Neural cell (in vitro differentiated cells): ENCODE measurements at regions not wholly inside any gene's neighbourhood (a gene's known extent, or its start where the extent isn't known, plus 50 kb on each side); places are given as distances from the start of the nearest gene placed in this dataset.

Experiments
- H2AFZ ChIP-seq: fragments of 200-600, 300-800 bp; sonication (generic), shearing (Covaris generic); 2 replicates; pipeline ENCODE4 v1.6.0; 2014; ENCODE audit warnings: low read depth, mild to moderate bottlenecking, antibody characterized with exemption, low read length, moderate library complexity
- H3F3A ChIP-seq: fragments of 200-600 bp; shearing (Covaris generic); 2 replicates; pipeline ENCODE4 v1.6.1; 2016; ENCODE audit warnings: mild to moderate bottlenecking, moderate library complexity, mixed read lengths, antibody characterized with exemption, low read length; ENCODE audit not compliant: insufficient read depth, poor library complexity, severe bottlenecking
- H3K27ac ChIP-seq: fragments of 200-600, 300-800 bp; sonication (generic), shearing (Covaris generic); 2 replicates; pipeline ENCODE4 v1.5.1; 2014; ENCODE audit warnings: mild to moderate bottlenecking, low read length, moderate library complexity
- H3K27me3 ChIP-seq: fragments of 300-800, 200-600 bp; sonication (generic), shearing (Covaris generic); 2 replicates; pipeline ENCODE4 v1.6.0; 2014; ENCODE audit warnings: mild to moderate bottlenecking, low read depth, low read length, moderate library complexity; ENCODE audit not compliant: insufficient read depth
- H3K36me3 ChIP-seq: fragments of 300-800, 200-600 bp; sonication (generic), shearing (Covaris generic); 2 replicates; pipeline ENCODE4 v1.5.1; 2014; ENCODE audit warnings: mild to moderate bottlenecking, antibody characterized with exemption, low read length, moderate library complexity; ENCODE audit not compliant: insufficient read depth
- H3K4me2 ChIP-seq: fragments of 300-800, 200-600 bp; sonication (generic), shearing (Covaris generic); 2 replicates; pipeline ENCODE4 v1.6.0; 2014; ENCODE audit warnings: mild to moderate bottlenecking, low read length
- H3K4me3 ChIP-seq: fragments of 300-800, 200-600 bp; sonication (generic), shearing (Covaris generic); 2 replicates; pipeline ENCODE4 v1.5.1; 2014; ENCODE audit warnings: mild to moderate bottlenecking, low read length, moderate library complexity
- H3K79me2 ChIP-seq: fragments of 200-600 bp; shearing (Covaris generic); replicated peaks from 2 replicates; pipeline ENCODE4 v1.6.0; 2014; ENCODE audit warnings: mild to moderate bottlenecking, low read length, moderate library complexity; ENCODE audit not compliant: insufficient read depth
- H3K9ac ChIP-seq: fragments of 300-800, 200-600 bp; sonication (generic), shearing (Covaris generic); 2 replicates; pipeline ENCODE4 v1.6.1; 2016; ENCODE audit warnings: mild to moderate bottlenecking, low read length, mixed read lengths
- H3K9me2 ChIP-seq: fragments of 200-600 bp; shearing (Covaris generic); 2 replicates; pipeline ENCODE4 v1.6.1; 2016; ENCODE audit warnings: mild to moderate bottlenecking, low read length, mixed read lengths; ENCODE audit not compliant: insufficient read depth
- H3K9me3 ChIP-seq: fragments of 200-600, 300-800 bp; sonication (generic), shearing (Covaris generic); 2 replicates; pipeline ENCODE4 v1.6.1; 2016; ENCODE audit warnings: mild to moderate bottlenecking, mixed run types, low read length, moderate library complexity, mixed read lengths
- H4K20me1 ChIP-seq: fragments of 200-600 bp; shearing (Covaris generic); 2 replicates; pipeline ENCODE4 v1.6.1; 2016; ENCODE audit warnings: mild to moderate bottlenecking, mixed run types; ENCODE audit not compliant: insufficient read depth
- CTCF ChIP-seq: fragments of 450-650 bp; IDR thresholded peaks from 2 replicates; pipeline ENCODE4 v1.5.1; 2014; ENCODE audit warnings: antibody characterized with exemption, mild to moderate bottlenecking, moderate library complexity; ENCODE audit not compliant: poor library complexity, severe bottlenecking
- EP300 ChIP-seq: fragments of 450-650 bp; conservative IDR thresholded peaks from 2 replicates; pipeline ENCODE4 v1.6.1; 2014; ENCODE audit warnings: antibody characterized with exemption, mild to moderate bottlenecking, moderate library complexity; ENCODE audit not compliant: poor library complexity, severe bottlenecking
- EZH2 ChIP-seq: fragments of 200-600, 300-800 bp; shearing (Covaris generic), sonication (generic); IDR thresholded peaks from 2 replicates; pipeline ENCODE4 v1.6.1; 2014; ENCODE audit warnings: antibody characterized with exemption, low read length, borderline replicate concordance, mild to moderate bottlenecking; ENCODE audit not compliant: insufficient read depth, poor library complexity, severe bottlenecking
- MXI1 ChIP-seq: fragments of 450-650 bp; conservative IDR thresholded peaks from 2 replicates; pipeline ENCODE4 v1.6.1; 2014; ENCODE audit warnings: antibody characterized with exemption, mild to moderate bottlenecking; ENCODE audit not compliant: poor library complexity, severe bottlenecking
- POLR2AphosphoS5 ChIP-seq: IDR thresholded peaks from 2 replicates; pipeline ENCODE4 v1.6.1; 2012
- RAD21 ChIP-seq: fragments of 450-650 bp; conservative IDR thresholded peaks from 2 replicates; pipeline ENCODE4 v1.6.1; 2014; ENCODE audit warnings: antibody characterized with exemption, mild to moderate bottlenecking, moderate library complexity
- SMC3 ChIP-seq: fragments of 450-650 bp; conservative IDR thresholded peaks from 2 replicates; pipeline ENCODE4 v1.6.1; 2014; ENCODE audit warnings: antibody characterized with exemption, mild to moderate bottlenecking, moderate library complexity; ENCODE audit not compliant: poor library complexity
- TAF1 ChIP-seq: IDR thresholded peaks from 2 replicates; pipeline ENCODE4 v1.6.1; 2012; ENCODE audit warnings: low read depth
- TF ChIP-seq, protein P1 (sequence below): IDR thresholded peaks from 2 replicates; pipeline ENCODE4 v1.6.1; 2012; ENCODE audit warnings: borderline replicate concordance

- no peaks in the 10 kb centered on the region for H3K27me3 ChIP-seq
- H3K4me3 ChIP-seq, result no peak overlapping the region
- no peak overlapping the region for H3K27ac ChIP-seq
- TF ChIP-seq SMC3 (no peak), RAD21 (no peak), EP300 (no peak), POLR2AphosphoS5 (no peak)
- no peaks in the 10 kb centered on the region for H4K20me1 ChIP-seq
- H3K9ac ChIP-seq, result no peak overlapping the region
- H3K9me2 ChIP-seq, result no peaks in the 10 kb centered on the region
- no peak overlapping the region for H3K4me2 ChIP-seq
- H3K9me3 ChIP-seq, result no peaks in the 10 kb centered on the region
- no peaks in the 10 kb centered on the region for H3K79me2 ChIP-seq
- no peaks in the 10 kb centered on the region for H3K36me3 ChIP-seq
- no peak overlapping the region for H2AFZ ChIP-seq
- no peaks in the 10 kb centered on the region for H3F3A ChIP-seq
Observed at GRCh38 chr11:45590743-45591142, 74.7 kb downstream of the CHST1 start.

GRCh38 chr11:45585205-45585604 lies 80.2 kb downstream of the CHST1 start:
- no peak overlapping the region for H3K27ac ChIP-seq
- H3K9ac ChIP-seq, result no peak overlapping the region
- H3K36me3 ChIP-seq, result no peaks in the 10 kb centered on the region
- H3K27me3 ChIP-seq, result no peaks in the 10 kb centered on the region
- TF ChIP-seq, protein P1, sequence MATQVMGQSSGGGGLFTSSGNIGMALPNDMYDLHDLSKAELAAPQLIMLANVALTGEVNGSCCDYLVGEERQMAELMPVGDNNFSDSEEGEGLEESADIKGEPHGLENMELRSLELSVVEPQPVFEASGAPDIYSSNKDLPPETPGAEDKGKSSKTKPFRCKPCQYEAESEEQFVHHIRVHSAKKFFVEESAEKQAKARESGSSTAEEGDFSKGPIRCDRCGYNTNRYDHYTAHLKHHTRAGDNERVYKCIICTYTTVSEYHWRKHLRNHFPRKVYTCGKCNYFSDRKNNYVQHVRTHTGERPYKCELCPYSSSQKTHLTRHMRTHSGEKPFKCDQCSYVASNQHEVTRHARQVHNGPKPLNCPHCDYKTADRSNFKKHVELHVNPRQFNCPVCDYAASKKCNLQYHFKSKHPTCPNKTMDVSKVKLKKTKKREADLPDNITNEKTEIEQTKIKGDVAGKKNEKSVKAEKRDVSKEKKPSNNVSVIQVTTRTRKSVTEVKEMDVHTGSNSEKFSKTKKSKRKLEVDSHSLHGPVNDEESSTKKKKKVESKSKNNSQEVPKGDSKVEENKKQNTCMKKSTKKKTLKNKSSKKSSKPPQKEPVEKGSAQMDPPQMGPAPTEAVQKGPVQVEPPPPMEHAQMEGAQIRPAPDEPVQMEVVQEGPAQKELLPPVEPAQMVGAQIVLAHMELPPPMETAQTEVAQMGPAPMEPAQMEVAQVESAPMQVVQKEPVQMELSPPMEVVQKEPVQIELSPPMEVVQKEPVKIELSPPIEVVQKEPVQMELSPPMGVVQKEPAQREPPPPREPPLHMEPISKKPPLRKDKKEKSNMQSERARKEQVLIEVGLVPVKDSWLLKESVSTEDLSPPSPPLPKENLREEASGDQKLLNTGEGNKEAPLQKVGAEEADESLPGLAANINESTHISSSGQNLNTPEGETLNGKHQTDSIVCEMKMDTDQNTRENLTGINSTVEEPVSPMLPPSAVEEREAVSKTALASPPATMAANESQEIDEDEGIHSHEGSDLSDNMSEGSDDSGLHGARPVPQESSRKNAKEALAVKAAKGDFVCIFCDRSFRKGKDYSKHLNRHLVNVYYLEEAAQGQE, result no peak
- TF ChIP-seq EP300 (no peak), TAF1 (no peak), RAD21 (no peak), SMC3 (no peak), CTCF (no peak), POLR2AphosphoS5 (no peak), EZH2 (no peak), MXI1 (no peak)
- H3K9me3 ChIP-seq, result no peaks in the 10 kb centered on the region
- no peak overlapping the region for H3K4me3 ChIP-seq
- H4K20me1 ChIP-seq, result no peaks in the 10 kb centered on the region
- no peaks in the 10 kb centered on the region for H3K9me2 ChIP-seq
- no peak overlapping the region for H2AFZ ChIP-seq
- no peak overlapping the region for H3K4me2 ChIP-seq
- no peaks in the 10 kb centered on the region for H3F3A ChIP-seq
- H3K79me2 ChIP-seq, result no peaks in the 10 kb centered on the region

GRCh38 chr11:45583981-45584566 lies 81.3 kb downstream of the CHST1 start:
- H3K27ac ChIP-seq, result no peak overlapping the region
- H3K9me3 ChIP-seq, result no peaks in the 10 kb centered on the region
- no peaks in the 10 kb centered on the region for H4K20me1 ChIP-seq
- no peak overlapping the region for H3K4me2 ChIP-seq
- no peak overlapping the region for H2AFZ ChIP-seq
- H3K9me2 ChIP-seq, result no peaks in the 10 kb centered on the region
- H3K36me3 ChIP-seq, result no peaks in the 10 kb centered on the region
- H3K9ac ChIP-seq, result no peak overlapping the region
- H3K4me3 ChIP-seq, result no peak overlapping the region
- H3K27me3 ChIP-seq, result no peaks in the 10 kb centered on the region
- TF ChIP-seq CTCF, result no peak
- no peak for TF ChIP-seq MXI1
- TF ChIP-seq RAD21, result no peak
- TF ChIP-seq, protein P1, result no peak
- TF ChIP-seq TAF1, result no peak
- TF ChIP-seq EZH2, result no peak
- no peak for TF ChIP-seq SMC3
- TF ChIP-seq EP300, result no peak
- no peaks in the 10 kb centered on the region for H3F3A ChIP-seq
- H3K79me2 ChIP-seq, result no peaks in the 10 kb centered on the region
